Activated CD4-positive, alpha-beta T cell treated with anti-CD3 and anti-CD28 coated beads, Interleukin-2, amount 50 U/mL, for 48 hours (primary cell): ENCODE measurements at regions not wholly inside any gene's neighbourhood (a gene's known extent, or its start where the extent isn't known, plus 50 kb on each side); places are given as distances from the start of the nearest gene placed in this dataset.
"Not testable (repeated sequence)": the region's sequence is repeated elsewhere in the genome, so short reads cannot be mapped to it uniquely, and the experiment has no call there.

Experiments used
- DNase-seq, 2 experiments: peaks; one replicate each; pipeline ENCODE4 v3.0.0-alpha.2; 2020

DNA sequence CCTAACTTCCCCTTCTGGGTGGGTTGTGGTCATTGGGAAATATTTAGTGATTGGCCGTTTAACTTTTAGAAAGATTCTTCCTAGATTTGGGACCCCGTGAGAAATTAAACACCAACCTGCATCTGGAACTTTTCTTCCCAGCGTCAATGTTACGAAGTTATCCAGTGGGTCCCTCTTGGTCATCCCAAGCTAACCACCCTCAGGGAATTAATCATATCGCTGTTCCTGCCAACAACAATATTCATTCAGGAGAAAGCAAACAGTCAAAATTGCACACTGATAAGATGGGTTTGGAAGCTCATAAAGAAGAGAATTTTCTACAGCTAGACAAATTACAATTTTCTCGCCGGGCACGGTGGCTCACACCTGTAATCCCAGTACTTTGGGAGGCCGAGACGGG lies 121.2 kb upstream of the STX18 start:
- no peak for DNase-seq

DNA sequence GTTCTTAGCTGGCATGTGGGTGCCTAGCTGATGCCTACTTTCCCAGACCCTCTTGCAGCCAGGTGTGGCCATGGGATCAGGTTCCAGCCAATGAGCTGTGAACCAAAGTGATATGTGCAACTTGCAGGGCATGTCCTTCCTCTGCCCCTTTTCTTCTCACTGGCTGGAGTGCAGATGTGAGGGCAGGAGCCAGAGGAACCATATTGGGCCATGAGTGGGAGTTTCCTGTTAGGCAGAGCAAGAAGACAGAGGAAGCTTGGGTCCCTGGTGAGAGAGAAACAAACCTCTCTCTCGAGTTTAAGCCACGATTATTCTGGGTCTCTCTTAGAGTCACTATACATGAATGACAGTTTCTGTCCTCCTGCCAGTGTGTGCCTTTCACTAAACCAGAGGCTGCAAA lies 120.4 kb upstream of the STX18 start:
- no peak for DNase-seq

DNA sequence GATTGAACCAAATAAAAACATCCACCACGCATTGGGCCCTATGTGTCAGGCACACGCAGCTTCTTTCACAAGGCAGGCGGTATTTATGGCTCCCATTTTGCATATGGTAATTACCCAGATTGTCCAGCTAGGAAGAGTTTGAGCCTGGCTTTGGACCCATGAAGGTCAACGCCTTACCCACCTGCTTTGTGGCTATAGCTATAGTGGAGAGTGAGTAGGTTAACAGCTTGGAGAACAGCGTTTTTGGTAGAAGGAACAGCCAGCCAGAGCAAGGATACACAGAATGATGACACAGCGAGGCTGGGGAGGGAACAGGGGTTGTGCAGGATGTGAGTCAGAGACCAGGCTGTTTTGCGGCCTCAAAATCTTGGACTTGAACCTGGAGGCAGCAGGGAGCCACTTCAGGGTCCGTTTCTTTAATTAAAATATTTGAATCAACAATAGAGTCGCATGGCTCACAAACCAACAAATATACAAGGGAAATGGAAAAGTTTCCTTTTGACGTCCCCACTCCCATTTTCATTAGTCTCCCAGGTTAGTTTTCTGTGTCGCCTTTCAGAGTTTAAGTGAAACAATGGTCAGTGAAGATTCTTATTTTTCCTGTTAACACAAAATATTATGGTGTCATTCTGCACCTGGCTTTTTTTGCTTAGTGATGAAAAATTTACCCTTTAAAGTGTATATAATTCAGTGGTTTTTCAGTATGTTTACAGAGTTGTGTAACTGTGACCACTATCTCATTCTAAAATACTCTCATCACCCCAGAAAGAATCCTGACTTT lies 118.2 kb upstream of the STX18 start:
- DNase-seq, result no peak

DNA sequence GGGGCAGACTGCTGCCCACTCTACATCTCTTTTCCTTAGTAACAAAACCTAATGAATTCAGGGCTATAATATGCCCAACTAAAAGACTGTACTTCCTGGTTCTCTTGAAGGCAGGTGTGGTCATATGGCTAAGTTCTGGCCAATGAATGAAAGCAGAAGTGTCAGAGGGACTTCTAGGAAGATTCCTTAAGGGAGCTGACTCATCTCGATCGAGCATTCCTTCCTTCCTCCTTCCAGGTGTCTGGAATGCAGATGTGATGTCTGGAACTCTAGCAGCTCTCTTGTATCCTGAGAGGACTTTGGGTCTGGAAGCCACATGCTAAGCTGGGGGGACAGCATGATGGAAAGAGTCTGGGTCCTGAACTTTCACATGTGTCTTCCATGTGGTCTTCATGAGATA lies 116.2 kb upstream of the STX18 start:
- DNase-seq, result no peak

DNA sequence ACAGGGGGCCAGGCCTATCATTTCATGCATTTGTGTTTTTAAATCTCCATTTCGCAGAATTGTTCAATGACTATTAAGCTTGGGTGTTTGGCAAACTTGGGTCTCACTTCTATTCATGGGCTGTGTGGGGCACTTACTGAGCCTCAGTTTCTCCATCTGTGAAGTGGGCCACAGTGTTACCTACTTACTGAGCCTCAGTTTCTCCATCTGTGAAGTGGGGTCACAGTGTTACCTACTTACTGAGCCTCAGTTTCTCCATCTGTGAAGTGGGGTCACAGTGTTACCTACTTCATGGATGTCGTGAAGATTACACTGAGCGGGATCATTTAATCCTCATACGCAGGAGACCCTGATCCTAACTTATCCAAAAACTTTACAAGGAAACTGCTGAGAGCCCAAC lies 115.1 kb upstream of the STX18 start:
- no peak for DNase-seq

DNA sequence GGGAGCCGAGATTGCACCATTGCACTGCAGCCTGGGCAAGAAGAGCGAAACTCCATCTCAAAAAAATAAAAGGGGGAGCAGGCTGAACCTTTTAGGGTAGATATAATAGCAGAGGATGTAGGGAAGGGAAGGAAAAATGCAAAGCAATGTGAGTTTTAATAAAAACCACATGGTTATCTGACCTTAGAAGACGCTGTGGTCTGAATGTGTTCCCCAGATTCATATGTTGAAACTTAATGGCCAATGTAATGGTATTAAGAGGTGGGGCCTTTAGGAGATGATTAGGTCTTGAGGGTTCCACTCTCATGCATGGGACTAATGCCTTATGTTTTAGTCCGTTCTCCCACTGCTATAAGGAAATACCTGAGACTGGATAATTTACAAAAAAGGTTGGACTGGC lies 114.1 kb upstream of the STX18 start:
- DNase-seq, result no peak

DNA sequence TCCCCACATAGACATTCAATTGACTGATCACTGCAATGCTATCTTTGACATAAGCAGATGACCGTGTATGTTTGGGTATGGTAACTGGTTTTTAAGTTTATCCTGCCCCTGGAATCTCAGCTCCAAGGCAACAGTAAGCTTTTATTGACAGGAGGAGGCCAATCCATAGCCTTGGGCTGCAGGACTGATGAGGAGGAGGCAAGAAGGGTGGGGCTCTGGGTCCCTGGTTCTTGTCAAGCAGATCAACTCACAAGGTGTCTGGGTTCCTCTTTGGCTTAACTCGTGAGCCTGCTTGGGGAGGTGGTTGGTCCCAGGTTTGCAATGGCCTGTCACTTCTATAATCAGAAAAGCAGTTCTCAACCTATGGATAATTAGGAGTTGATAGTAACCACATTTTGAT lies 113.2 kb upstream of the STX18 start:
- DNase-seq, result no peak

DNA sequence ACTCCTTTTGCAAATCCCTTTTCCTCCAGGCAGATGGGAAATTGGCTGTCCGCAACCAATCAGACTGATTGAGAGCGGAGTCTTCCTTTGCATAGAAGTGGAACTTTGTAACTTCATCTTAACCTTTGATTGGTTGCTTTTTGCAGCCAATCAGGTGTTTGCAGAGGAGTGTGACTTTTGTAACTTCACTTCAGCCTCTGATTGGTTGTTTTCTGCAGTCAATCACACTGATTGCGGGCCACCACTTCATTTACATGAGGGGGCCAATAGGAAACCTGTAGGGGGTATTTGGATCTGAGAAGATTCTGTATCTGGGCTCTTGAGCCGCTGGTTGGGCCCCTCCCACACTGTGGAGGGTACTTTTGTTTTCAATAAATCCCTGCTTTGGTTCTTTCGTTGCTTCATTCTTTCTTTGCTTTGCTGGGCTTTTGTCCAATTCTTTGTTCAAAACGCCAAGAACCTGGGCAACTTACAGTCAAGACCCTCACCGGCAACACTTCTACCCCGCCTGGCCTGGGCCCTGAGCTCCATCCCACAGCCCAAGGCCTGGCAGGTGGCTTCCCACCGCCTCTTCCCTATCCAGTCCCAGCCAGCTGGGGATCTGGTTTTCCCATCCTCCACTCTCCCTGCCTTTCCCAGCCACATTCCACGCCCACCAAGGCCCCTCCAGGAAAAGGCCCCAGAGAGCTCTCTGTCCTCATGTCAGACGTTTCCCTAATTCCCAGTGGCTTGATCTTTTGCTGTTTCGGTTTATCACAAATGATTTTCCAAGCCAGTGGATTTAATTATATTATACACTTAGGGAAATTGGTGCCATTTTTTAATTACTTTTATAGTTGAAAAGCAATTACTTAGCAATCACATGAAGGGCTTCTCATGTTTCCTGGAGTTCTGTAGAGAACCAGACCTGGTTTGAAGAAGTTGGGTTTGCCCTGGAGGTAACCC lies 110.2 kb upstream of the STX18 start:
- no peak for DNase-seq

DNA sequence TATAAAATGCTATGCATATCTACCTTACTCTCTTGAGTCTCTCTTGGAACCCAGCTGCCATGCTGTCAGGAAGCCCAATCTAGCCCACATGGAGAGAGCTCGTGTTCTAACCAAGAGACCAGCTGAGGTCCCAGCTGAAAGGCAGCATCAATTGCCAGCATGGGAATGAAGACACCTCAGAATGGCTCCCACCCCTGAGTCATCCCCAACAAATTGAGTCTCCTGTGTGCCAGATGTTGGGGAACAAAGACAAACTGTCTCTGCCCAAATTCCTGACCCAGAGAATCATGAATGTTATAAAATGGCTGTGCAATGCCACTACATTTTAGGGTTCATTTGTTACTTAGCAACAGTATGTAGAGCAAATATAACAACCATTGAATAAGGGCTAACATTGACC lies 105.2 kb upstream of the STX18 start:
- no peak for DNase-seq

DNA sequence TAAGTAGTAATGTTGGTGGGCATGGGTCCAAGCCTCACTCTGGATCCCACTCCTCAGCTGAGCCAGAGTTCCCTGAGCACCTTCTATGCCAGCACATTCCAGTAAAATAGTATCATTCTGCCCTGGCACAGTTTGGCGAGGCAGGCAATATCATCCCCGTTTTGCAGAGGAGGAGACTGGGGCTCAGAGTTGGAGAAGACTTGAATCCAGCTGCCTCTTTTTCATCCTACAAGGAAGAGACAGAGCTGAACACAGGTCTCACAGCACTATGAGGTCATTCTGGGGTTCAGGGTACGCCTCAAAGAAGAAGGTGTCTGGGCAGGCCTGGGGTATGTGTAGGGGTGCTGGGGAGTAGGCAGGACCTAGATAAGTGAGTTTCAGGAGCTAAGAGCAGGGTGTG lies 103.9 kb upstream of the STX18 start:
- DNase-seq, result no peak

DNA sequence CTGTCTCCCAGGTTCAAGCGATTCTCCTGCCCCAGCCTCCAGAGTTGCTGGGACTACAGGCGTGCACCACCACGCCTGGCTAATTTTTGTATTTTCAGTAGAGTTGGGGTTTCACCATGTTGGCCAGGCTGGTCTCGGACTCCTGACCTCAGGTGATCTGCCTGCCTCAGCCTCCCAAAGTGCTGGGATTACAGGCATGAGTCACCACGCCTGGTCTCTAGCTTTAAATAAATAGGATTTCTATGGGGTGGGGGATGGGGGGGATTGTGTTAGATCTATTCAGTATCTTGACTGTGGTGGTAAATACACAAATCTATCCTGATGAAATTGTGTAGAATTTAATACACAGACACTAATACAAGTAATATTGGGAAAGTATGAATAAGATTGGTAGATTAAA lies 102.4 kb upstream of the STX18 start:
- DNase-seq, result not testable (repeated sequence)

DNA sequence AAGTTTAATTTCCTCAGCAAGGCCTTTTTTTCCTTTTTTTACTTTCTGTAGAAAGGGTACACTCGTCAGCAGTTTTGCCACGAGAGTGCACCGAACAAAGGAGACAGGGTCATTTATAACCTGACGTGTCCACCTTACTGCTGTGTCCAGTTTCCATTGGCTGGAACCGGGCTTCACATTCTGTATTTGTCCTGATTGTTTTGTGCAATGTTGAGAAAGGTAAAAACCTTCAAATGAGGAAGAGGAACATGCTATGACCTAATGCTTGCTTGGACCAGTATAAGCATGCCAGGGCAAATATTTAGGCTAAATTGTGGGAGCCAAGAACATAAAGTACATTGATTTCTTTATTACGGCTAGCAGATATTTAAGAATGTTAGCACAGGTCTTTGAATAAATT lies 101.9 kb upstream of the STX18 start:
- DNase-seq, result not testable (repeated sequence)

DNA sequence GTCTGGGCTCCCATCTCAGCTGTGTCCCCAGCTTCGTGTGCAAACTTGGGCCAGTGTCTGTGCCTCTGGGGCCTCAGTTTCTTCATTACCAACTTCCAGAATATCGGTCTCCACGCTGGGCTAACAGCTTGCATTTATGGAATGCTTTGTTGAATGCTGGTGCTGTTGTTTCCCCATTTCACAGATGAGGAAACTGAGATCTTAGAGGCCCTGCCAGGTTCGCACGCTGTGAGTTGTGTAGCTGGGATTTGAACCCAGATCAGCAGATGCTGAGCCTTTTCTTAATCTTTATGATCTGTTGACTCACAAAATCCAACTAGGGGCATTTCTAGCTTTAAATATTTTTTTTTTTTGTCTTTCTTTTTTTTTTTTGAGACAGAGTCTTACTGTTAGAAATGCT lies 101.5 kb upstream of the STX18 start:
- no peak for DNase-seq

DNA sequence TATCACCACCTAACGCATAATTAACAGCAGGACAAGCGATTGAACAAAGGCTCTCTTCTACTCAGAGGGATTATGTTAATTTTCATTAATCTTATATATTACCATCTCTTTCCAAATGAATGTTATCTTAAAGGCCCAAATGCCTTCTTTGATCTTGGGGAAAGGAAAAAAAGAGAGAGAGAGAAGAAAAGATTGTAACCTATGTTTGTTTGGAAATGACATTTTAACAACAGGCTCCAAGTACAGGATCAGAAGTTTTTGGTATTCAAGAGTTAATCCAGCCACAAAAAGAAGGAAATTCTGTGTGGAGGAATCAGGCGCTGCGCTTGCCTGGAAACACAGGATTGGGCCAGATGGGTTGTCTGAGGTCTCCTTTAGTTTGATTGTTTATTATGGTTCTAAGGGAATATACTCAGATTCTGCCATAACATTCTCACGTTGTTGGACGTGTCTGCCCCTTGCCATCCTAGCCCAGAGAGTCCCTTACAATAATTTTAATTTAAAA lies 100.7 kb upstream of the STX18 start:
- no peak for DNase-seq

DNA sequence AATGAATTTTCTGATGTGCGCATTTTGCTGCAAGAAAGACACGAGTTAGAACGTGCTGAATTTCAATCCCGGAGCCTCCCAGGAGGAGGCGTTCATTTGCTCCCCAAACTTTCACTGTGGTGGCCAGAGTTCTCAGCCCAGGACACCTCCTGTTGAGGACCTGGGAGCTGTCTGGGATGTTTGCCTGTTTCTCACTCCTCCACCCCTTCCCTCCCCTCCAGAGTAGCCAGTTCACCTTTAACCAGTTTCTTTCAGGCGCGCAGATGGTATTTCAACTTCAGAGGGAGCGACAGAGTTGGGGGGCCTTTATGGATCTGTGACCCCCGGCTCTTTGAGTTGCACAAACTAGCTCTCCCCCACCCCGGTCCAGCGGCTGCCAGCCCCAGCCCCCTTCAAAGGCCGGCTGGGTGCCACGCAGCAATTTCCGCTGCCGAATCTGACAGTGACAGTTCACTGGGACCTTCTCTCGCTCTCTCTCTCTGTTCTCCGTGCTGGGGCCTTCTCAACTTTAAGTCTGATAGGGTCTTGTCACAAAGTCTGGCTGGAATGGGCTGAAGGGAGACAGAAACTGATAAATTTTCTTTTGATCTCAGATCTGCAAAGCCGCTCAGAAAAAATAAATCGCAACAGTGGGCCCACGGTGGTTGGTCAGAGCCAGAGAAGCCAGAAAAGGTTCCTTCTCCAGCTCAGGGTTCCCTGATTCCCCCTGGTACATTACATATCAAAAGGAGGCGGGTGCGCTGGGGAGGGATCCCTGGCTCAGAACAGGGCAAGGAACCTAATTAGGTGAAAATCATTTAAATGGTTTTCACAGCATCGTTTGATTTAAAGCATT lies 100.0 kb upstream of the STX18 start:
- DNase-seq, result no peak

DNA sequence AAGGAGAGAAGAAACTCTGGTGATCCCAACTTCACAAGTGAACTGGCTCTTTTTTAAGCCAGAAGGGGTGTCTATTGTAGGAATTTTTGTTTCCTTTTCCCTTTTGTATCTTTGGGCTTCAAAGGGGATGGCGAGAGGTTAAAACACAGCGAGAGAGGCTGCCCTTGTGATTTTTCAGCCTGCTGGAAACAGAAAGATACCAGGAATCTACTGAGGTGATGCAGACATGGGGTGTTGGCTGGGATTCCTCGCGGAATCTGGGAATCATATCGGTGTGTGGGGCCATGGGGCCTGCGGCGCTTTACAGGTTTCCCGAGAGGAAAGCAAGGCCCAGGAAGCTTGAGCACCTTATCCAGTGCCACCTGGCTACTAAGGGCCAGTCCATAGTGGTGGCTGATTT lies 99.4 kb upstream of the STX18 start:
- no peak for DNase-seq

DNA sequence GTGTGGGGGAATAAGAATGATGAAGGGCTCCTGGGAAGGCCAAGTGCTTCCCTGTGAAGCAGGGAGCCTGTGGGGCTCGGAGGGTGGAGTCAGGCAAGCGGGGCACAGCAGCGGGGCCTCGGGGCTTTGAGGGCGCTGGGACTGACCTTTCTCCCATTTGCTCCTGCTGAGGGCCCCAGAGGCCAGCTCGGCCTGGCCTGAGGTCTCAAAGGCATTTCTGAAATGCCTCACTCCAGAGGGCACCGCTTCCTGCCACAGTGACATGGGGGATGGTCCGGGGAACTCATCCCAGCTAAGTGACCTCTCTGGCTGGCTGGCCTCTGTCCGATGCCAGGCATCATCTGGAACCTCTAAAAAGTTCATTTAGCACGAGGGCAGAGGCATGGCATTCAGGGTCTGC lies 98.8 kb upstream of the STX18 start:
- DNase-seq, result no peak

DNA sequence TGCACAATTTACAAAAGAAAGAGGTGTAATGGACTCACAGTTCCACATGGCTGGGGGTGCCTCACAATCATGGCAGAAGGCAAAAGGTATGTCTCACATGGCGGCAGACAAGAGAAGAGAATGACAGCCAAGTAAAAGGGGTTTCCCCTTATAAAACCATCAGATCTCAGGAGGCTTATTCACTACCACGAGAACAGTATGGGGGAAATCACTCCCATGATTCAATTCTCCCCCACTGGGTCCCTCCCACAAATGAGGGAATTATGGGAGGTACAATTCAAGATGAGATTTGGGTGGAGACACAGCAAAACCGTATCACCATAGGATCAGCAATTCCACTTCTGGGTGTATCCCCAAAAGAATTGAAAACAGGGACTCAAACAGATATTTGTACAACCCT lies 97.5 kb upstream of the STX18 start:
- DNase-seq, result peak in 1 of 2 experiments; percentile 2

DNA sequence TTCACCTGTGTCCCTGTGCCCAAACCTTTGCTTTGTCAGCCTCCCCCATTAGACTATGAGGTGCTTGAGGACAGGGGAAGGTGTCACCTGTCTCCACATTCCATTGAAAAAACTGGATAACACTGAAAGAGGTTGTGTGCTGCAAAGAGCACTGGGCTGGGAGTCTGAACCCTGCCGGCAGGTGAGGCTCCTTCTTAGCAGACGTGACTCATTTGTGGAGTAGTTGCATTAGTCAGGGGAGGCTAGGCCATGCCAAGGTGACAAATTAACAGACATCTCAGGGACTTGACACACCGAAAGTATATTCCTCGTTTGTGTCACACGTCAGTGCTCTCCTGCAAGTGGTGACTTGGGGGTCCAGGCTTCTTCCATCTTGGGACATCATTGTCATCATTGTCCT lies 95.9 kb upstream of the STX18 start:
- peak; percentile 13 to 25 for DNase-seq

DNA sequence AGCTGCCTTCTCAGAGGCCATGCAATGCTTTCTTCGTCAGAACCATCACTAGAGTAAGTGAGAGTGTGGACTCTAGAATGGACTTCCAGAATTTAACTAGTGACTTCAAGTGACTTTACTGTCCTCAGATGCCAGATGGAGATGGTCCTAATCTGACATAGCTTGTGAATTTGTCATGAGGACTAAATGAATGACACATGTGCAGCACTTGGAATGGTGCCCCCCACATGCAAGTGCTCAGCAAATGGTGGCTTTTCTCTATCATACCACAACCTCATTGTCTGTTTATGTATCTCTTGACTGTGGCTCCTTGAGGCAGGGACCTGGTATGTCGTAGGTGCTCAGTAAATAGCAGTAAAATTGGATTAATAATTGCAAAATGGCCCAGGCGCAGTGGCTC lies 91.6 kb upstream of the STX18 start:
- DNase-seq, result no peak

DNA sequence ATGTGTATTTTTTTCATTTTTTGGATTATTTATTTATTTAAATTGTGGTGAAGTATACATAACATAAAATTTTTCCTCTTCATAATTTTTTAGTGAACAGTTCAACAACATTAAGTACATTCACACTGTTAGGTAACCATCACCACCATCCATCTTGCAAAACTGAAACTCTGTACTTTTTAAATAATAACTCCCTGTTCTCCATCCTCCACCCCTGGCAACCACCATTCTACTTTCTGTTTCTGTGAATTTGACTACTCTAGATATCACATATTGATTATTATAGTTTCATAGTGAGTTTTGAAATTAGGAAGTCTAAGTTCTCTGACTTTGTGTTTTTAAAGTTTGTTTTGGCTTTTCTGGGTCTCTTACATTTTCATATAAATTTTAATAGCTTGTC lies 89.3 kb upstream of the STX18 start:
- DNase-seq, result no peak

DNA sequence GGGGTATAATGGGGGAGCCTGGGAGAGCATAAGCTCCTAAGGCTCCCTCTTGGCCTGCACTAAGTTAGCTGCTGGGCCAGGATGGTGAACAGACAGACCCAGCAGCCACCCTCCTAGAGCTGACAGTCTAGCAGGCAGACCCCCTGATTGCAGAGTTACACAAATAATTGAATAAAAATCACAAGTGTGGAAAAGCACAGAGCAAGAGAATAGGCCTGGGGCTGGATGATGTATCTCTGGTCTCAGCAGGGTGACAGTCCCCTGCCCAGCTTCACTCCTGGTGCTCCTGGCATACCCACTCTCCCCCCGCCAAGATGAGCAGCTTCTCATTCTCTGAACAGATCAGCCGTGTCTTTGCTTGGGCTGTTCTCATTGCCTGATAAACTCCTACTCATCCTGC lies 86.1 kb upstream of the STX18 start:
- DNase-seq, result no peak

DNA sequence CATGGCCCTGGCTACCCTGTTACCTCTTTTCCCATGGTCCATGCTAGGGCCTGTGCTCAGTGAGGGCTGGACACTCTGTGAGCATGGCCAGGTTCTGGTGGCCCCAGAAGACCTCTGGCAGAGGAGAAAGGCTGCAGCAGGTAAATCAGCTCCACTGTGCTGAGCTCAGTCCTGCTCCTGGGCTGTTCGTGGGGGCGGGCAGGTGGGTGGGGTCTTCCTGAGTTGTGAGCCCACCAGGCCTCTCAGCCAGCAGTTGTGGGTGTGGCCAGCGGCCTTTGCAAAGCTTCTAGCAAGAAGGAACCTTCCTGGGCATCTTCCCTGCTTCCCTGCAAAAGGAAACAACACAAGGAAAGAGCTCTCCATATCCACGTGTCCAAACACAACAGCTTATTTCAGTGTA lies 85.3 kb upstream of the STX18 start:
- no peak for DNase-seq
